ENCODE measurements at regions not wholly inside any gene's neighbourhood (a gene's known extent, or its start where the extent isn't known, plus 50 kb on each side); places are given as distances from the start of the nearest gene placed in this dataset.

- DNase-seq (ENCODE audit: extremely low spot score in 2 of 2): no peak
- Histone ChIP-seq H3K9me3 (no peaks in the 10 kb centered on the region), H3K4me3 (no peak overlapping the region), H3K4me1 (no peaks in the 10 kb centered on the region), H3K36me3 (no peaks in the 10 kb centered on the region), H3K27ac (no peak overlapping the region), H3K27me3 (no peaks in the 10 kb centered on the region)
- intact Hi-C loops (cut with DNase I): no loop called here
- no peak for TF ChIP-seq POLR2AphosphoS5 (IDR thresholded peaks at IDR 0.05; ENCODE audit: insufficient read depth in 1 of 2, low read depth in 1 of 2)
- no peak for TF ChIP-seq CTCF (IDR thresholded peaks at IDR 0.05)
- no peak for TF ChIP-seq POLR2A (IDR thresholded peaks at IDR 0.05)
These were observed 228.2 kb upstream of the DIPK2B start for GRCh38 chrX:45428831-45429230.

GRCh38 chrX:45424326-45424725 lies 223.7 kb upstream of the DIPK2B start:
- H3K9me3 ChIP-seq: no peaks in the 10 kb centered on the region
- TF ChIP-seq POLR2A (IDR thresholded peaks at IDR 0.05) (no peak), POLR2AphosphoS5 (IDR thresholded peaks at IDR 0.05; ENCODE audit: insufficient read depth in 1 of 2, low read depth in 1 of 2) (no peak), CTCF (IDR thresholded peaks at IDR 0.05) (no peak)
- no peaks in the 10 kb centered on the region for H3K36me3 ChIP-seq
- no peak overlapping the region for H3K27ac ChIP-seq
- H3K4me1 ChIP-seq: no peaks in the 10 kb centered on the region
- DNase-seq (ENCODE audit: extremely low spot score in 2 of 2): no peak
- H3K27me3 ChIP-seq: no peaks in the 10 kb centered on the region
- no peak overlapping the region for H3K4me3 ChIP-seq
- intact Hi-C loops (cut with DNase I): no loop called here

- Histone ChIP-seq H3K36me3 (no peaks in the 10 kb centered on the region), H3K4me1 (no peaks in the 10 kb centered on the region), H3K27ac (no peak overlapping the region), H3K27me3 (no peaks in the 10 kb centered on the region), H3K4me3 (no peak overlapping the region), H3K9me3 (no peaks in the 10 kb centered on the region)
- intact Hi-C loops (cut with DNase I): no loop called here
- no peak for DNase-seq (ENCODE audit: extremely low spot score in 2 of 2)
- TF ChIP-seq POLR2AphosphoS5 (IDR thresholded peaks at IDR 0.05; ENCODE audit: insufficient read depth in 1 of 2, low read depth in 1 of 2) (no peak), POLR2A (IDR thresholded peaks at IDR 0.05) (no peak), CTCF (IDR thresholded peaks at IDR 0.05) (no peak)
These were observed 221.7 kb upstream of the DIPK2B start for GRCh38 chrX:45422216-45422925.

GRCh38 chrX:45421806-45422205 lies 221.1 kb upstream of the DIPK2B start:
- intact Hi-C loops (cut with DNase I): no loop called here
- no peak for DNase-seq (ENCODE audit: extremely low spot score in 2 of 2)
- no peaks in the 10 kb centered on the region for H3K9me3 ChIP-seq
- TF ChIP-seq CTCF (IDR thresholded peaks at IDR 0.05): no peak
- H3K27ac ChIP-seq: no peak overlapping the region
- no peak overlapping the region for H3K4me3 ChIP-seq
- H3K4me1 ChIP-seq: no peaks in the 10 kb centered on the region
- no peaks in the 10 kb centered on the region for H3K27me3 ChIP-seq
- H3K36me3 ChIP-seq: no peaks in the 10 kb centered on the region

- intact Hi-C loops (cut with DNase I): no loop called here
- H3K27me3 ChIP-seq: no peaks in the 10 kb centered on the region
- DNase-seq (ENCODE audit: extremely low spot score in 2 of 2): no peak
- no peak overlapping the region for H3K4me3 ChIP-seq
- H3K36me3 ChIP-seq: no peaks in the 10 kb centered on the region
- TF ChIP-seq CTCF (IDR thresholded peaks at IDR 0.05) (no peak), POLR2A (IDR thresholded peaks at IDR 0.05) (no peak), POLR2AphosphoS5 (IDR thresholded peaks at IDR 0.05; ENCODE audit: insufficient read depth in 1 of 2, low read depth in 1 of 2) (no peak)
- no peaks in the 10 kb centered on the region for H3K4me1 ChIP-seq
- no peaks in the 10 kb centered on the region for H3K9me3 ChIP-seq
- no peak overlapping the region for H3K27ac ChIP-seq
These were observed 203.5 kb upstream of the DIPK2B start for GRCh38 chrX:45404206-45404605.
